B cell (primary cell): ENCODE measurements at regions not wholly inside any gene's neighbourhood (a gene's known extent, or its start where the extent isn't known, plus 50 kb on each side); places are given as distances from the start of the nearest gene placed in this dataset.

Experiments
- EZH2 ChIP-seq: IDR thresholded peaks from 2 replicates; pipeline ENCODE4 v1.6.1; 2012; ENCODE audit warnings: borderline replicate concordance, low read depth, mild to moderate bottlenecking, moderate library complexity, low read length; ENCODE audit not compliant: insufficient read depth, poor library complexity, severe bottlenecking
- TF ChIP-seq, protein P1 (sequence below): fragments of 200-600 bp; IDR thresholded peaks from one replicate; pipeline ENCODE4 v1.8.0; 2022; ENCODE audit warnings: antibody characterized with exemption, mild to moderate bottlenecking

DNA sequence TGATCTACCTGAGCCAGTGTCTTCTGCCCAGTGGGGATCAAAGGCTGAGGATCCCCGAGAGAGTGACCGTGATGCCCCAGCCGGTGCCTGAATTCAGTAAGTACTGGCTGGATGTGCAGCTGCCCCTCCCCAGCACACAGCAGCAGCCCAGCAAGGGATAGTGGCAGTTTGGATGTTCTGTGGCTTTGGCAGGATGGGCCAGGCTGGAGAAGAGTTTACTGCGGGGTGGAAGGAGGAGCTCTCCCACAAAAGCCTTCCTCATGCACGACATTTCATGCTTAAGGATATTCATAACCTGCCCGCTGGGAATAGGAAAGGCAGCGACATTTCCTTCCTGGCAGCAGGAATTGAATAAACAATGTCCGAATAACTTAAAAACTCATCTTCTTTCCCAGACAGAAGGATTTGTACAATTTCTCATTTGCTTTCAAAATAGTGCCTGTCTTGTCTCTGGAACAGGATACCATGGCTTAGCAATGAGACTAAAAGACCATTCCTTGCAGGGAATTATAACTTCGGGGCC, 135.6 kb upstream of the PRMT8 start:
- TF ChIP-seq, protein P1, sequence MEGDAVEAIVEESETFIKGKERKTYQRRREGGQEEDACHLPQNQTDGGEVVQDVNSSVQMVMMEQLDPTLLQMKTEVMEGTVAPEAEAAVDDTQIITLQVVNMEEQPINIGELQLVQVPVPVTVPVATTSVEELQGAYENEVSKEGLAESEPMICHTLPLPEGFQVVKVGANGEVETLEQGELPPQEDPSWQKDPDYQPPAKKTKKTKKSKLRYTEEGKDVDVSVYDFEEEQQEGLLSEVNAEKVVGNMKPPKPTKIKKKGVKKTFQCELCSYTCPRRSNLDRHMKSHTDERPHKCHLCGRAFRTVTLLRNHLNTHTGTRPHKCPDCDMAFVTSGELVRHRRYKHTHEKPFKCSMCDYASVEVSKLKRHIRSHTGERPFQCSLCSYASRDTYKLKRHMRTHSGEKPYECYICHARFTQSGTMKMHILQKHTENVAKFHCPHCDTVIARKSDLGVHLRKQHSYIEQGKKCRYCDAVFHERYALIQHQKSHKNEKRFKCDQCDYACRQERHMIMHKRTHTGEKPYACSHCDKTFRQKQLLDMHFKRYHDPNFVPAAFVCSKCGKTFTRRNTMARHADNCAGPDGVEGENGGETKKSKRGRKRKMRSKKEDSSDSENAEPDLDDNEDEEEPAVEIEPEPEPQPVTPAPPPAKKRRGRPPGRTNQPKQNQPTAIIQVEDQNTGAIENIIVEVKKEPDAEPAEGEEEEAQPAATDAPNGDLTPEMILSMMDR = no peak
- no peak for TF ChIP-seq EZH2
